ENCODE measurements at regions not wholly inside any gene's neighbourhood (a gene's known extent, or its start where the extent isn't known, plus 50 kb on each side); places are given as distances from the start of the nearest gene placed in this dataset.

DNA sequence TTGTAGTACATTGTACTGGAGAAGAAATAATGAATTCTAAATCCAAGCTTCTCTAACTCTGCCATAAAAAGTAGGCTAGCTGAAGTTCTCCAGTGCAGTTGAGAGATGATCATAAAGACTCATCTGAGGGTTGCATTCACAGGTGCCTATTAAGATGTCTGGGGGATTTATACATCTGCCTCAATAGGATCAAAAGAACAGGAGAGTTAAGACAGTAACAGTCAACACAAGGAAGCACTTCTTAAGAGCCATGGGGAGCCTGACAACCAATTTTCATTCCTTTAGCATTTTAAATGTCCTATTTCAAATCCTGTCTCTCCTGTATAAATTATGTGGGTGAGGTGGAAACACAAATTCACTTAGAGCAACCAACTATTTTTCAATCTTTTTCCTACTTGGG is 432.4 kb upstream of the NWD2 start:
- Histone ChIP-seq H3K27ac (no peak overlapping the region), H3K36me3 (no peaks in the 10 kb centered on the region), H3K4me1 (no peaks in the 10 kb centered on the region), H3K4me3 (no peak overlapping the region), H3K27me3 (no peaks in the 10 kb centered on the region), H3K9me3 (no peaks in the 10 kb centered on the region)
- no peak for TF ChIP-seq POLR2A (IDR thresholded peaks at IDR 0.05)
- TF ChIP-seq, protein P1, sequence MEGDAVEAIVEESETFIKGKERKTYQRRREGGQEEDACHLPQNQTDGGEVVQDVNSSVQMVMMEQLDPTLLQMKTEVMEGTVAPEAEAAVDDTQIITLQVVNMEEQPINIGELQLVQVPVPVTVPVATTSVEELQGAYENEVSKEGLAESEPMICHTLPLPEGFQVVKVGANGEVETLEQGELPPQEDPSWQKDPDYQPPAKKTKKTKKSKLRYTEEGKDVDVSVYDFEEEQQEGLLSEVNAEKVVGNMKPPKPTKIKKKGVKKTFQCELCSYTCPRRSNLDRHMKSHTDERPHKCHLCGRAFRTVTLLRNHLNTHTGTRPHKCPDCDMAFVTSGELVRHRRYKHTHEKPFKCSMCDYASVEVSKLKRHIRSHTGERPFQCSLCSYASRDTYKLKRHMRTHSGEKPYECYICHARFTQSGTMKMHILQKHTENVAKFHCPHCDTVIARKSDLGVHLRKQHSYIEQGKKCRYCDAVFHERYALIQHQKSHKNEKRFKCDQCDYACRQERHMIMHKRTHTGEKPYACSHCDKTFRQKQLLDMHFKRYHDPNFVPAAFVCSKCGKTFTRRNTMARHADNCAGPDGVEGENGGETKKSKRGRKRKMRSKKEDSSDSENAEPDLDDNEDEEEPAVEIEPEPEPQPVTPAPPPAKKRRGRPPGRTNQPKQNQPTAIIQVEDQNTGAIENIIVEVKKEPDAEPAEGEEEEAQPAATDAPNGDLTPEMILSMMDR (IDR thresholded peaks at IDR 0.05 in 4 of 5, conservative IDR thresholded peaks at IDR 0.05 in 1 of 5): no peak
- in situ Hi-C loops (cut with MboI; ENCODE audit: low sequenced_read_pairs in 4 of 4): no loop called here
- ATAC-seq (no peak), DNase-seq (no peak)
- intact Hi-C loops (cut with DNase I; ENCODE audit: low total_unique reads): no loop called here

- Histone ChIP-seq H3K4me1 (no peaks in the 10 kb centered on the region), H3K27ac (no peak overlapping the region), H3K4me3 (no peak overlapping the region), H3K36me3 (no peaks in the 10 kb centered on the region), H3K27me3 (no peaks in the 10 kb centered on the region), H3K9me3 (no peaks in the 10 kb centered on the region)
- TF ChIP-seq, protein P1 (IDR thresholded peaks at IDR 0.05 in 4 of 5, conservative IDR thresholded peaks at IDR 0.05 in 1 of 5): no peak
- no peak for TF ChIP-seq POLR2A (IDR thresholded peaks at IDR 0.05)
- no peak for DNase-seq
- in situ Hi-C loops (cut with MboI; ENCODE audit: low sequenced_read_pairs in 4 of 4): no loop called here
- intact Hi-C loops (cut with DNase I; ENCODE audit: low total_unique reads): no loop called here
- ATAC-seq: no peak
These were observed 429.0 kb upstream of the NWD2 start for GRCh38 chr4:36815536-36815935.

GRCh38 chr4:36823199-36823967 is 421.2 kb upstream of the NWD2 start:
- no peak for ATAC-seq
- no peaks in the 10 kb centered on the region for H3K4me1 ChIP-seq
- H3K4me3 ChIP-seq: no peak overlapping the region
- H3K27me3 ChIP-seq: no peaks in the 10 kb centered on the region
- intact Hi-C loops (cut with DNase I; ENCODE audit: low total_unique reads) (no loop called here), in situ Hi-C loops (cut with MboI; ENCODE audit: low sequenced_read_pairs in 4 of 4) (no loop called here)
- no peaks in the 10 kb centered on the region for H3K9me3 ChIP-seq
- H3K27ac ChIP-seq: no peak overlapping the region
- TF ChIP-seq POLR2A (IDR thresholded peaks at IDR 0.05): no peak
- TF ChIP-seq, protein P1 (IDR thresholded peaks at IDR 0.05 in 4 of 5, conservative IDR thresholded peaks at IDR 0.05 in 1 of 5): no peak
- H3K36me3 ChIP-seq: no peaks in the 10 kb centered on the region
- DNase-seq: no peak

GRCh38 chr4:36824682-36825081 is 419.9 kb upstream of the NWD2 start:
- H3K27me3 ChIP-seq: no peaks in the 10 kb centered on the region
- H3K36me3 ChIP-seq: no peaks in the 10 kb centered on the region
- no peaks in the 10 kb centered on the region for H3K9me3 ChIP-seq
- TF ChIP-seq, protein P1 (IDR thresholded peaks at IDR 0.05 in 4 of 5, conservative IDR thresholded peaks at IDR 0.05 in 1 of 5): no peak
- no peak for TF ChIP-seq POLR2A (IDR thresholded peaks at IDR 0.05)
- in situ Hi-C loops (cut with MboI; ENCODE audit: low sequenced_read_pairs in 4 of 4): loop anchor here in 1 of 4 donors (25.0 kb wide), 1 partner anchor 87 kb away; no protein-coding TSS in a partner anchor
- no peak overlapping the region for H3K27ac ChIP-seq
- intact Hi-C loops (cut with DNase I; ENCODE audit: low total_unique reads): no loop called here
- H3K4me3 ChIP-seq: no peak overlapping the region
- no peaks in the 10 kb centered on the region for H3K4me1 ChIP-seq
- DNase-seq (no peak), ATAC-seq (no peak)

All from gastrocnemius medialis (tissue), 4 donors.